ENCODE measurements at regions not wholly inside any gene's neighbourhood (a gene's known extent, or its start where the extent isn't known, plus 50 kb on each side); places are given as distances from the start of the nearest gene placed in this dataset.

- peaks cover 12% of the 10 kb centered on the region for H3K27me3 Mint-ChIP-seq (ENCODE audit: unreplicated experiment)
- peak; percentile 57 for DNase-seq
- no peaks in the 10 kb centered on the region for H3K36me3 Mint-ChIP-seq (ENCODE audit: unreplicated experiment)
- peaks cover 3% of the 10 kb centered on the region for H3K9me3 Mint-ChIP-seq (ENCODE audit: unreplicated experiment)
- H3K27ac Mint-ChIP-seq (ENCODE audit: unreplicated experiment), result no peak overlapping the region
- TF ChIP-seq CTCF (IDR thresholded peaks at IDR 0.05; ENCODE audit: partially characterized antibody, unreplicated experiment), result no peak
- H3K4me3 Mint-ChIP-seq (ENCODE audit: unreplicated experiment), result peak overlapping the region; percentile 90
- peaks cover 10% of the 10 kb centered on the region for H3K4me1 Mint-ChIP-seq (ENCODE audit: low read depth, unreplicated experiment)
These were observed 276.9 kb upstream of the NEBL start for GRCh38 chr10:21173802-21174714.

- no peak for TF ChIP-seq CTCF (IDR thresholded peaks at IDR 0.05; ENCODE audit: partially characterized antibody, unreplicated experiment)
- DNase-seq, result peak; percentile 39
- Mint-ChIP-seq H3K9me3 (ENCODE audit: unreplicated experiment) (peaks cover 3% of the 10 kb centered on the region), H3K27ac (ENCODE audit: unreplicated experiment) (no peak overlapping the region), H3K27me3 (ENCODE audit: unreplicated experiment) (peaks cover 12% of the 10 kb centered on the region), H3K4me1 (ENCODE audit: low read depth, unreplicated experiment) (peaks cover 10% of the 10 kb centered on the region), H3K36me3 (ENCODE audit: unreplicated experiment) (no peaks in the 10 kb centered on the region), H3K4me3 (ENCODE audit: unreplicated experiment) (peak overlapping the region; percentile 90)
These were observed 276.1 kb upstream of the NEBL start for GRCh38 chr10:21172930-21173801.

- Mint-ChIP-seq H3K4me1 (ENCODE audit: low read depth, unreplicated experiment) (peaks cover 10% of the 10 kb centered on the region), H3K4me3 (ENCODE audit: unreplicated experiment) (peak overlapping the region; percentile 65), H3K27me3 (ENCODE audit: unreplicated experiment) (peaks cover 12% of the 10 kb centered on the region), H3K36me3 (ENCODE audit: unreplicated experiment) (no peaks in the 10 kb centered on the region), H3K27ac (ENCODE audit: unreplicated experiment) (no peak overlapping the region), H3K9me3 (ENCODE audit: unreplicated experiment) (peaks cover 3% of the 10 kb centered on the region)
- no peak for TF ChIP-seq CTCF (IDR thresholded peaks at IDR 0.05; ENCODE audit: partially characterized antibody, unreplicated experiment)
- DNase-seq, result no peak
These were observed 275.4 kb upstream of the NEBL start for GRCh38 chr10:21172542-21172929.

- H3K36me3 Mint-ChIP-seq (ENCODE audit: unreplicated experiment), result no peaks in the 10 kb centered on the region
- no peak for DNase-seq
- peak overlapping the region; percentile 65 for H3K4me3 Mint-ChIP-seq (ENCODE audit: unreplicated experiment)
- H3K4me1 Mint-ChIP-seq (ENCODE audit: low read depth, unreplicated experiment), result peaks cover 10% of the 10 kb centered on the region
- peaks cover 12% of the 10 kb centered on the region for H3K27me3 Mint-ChIP-seq (ENCODE audit: unreplicated experiment)
- no peak for TF ChIP-seq CTCF (IDR thresholded peaks at IDR 0.05; ENCODE audit: partially characterized antibody, unreplicated experiment)
- H3K27ac Mint-ChIP-seq (ENCODE audit: unreplicated experiment), result no peak overlapping the region
- H3K9me3 Mint-ChIP-seq (ENCODE audit: unreplicated experiment), result peaks cover 3% of the 10 kb centered on the region
These were observed 274.9 kb upstream of the NEBL start for GRCh38 chr10:21171936-21172541.
